Heart right ventricle (tissue), 16 donors: ENCODE measurements at regions not wholly inside any gene's neighbourhood (a gene's known extent, or its start where the extent isn't known, plus 50 kb on each side); places are given as distances from the start of the nearest gene placed in this dataset.

ENCODE experiments used
- ATAC-seq, 8 donors: fragments of 200-7000 bp; cut with Tn5 transposase; one replicate each; pipeline ENCODE4 v1.9.1; 2020; ENCODE audit warnings: mild to moderate bottlenecking in 8 of 8, moderate library complexity in 8 of 8, moderate number of reproducible peaks in 1 of 8
- DNase-seq, 2 donors: peaks; one replicate each; pipeline ENCODE4 v3.0.0-alpha.2; 2020
- H3K27ac ChIP-seq, 10 donors: fragments of 200-600 bp; sonication (generic) in 2 of 10; one replicate each; pipeline versions ENCODE4 v1.5.0 to v1.8.0; 2020 to 2022; ENCODE audit warnings: mild to moderate bottlenecking in 3 of 10
- H3K27me3 ChIP-seq, 7 donors: fragments of 200-600 bp; one replicate each; pipeline ENCODE4 v1.8.0; 2021 to 2022; ENCODE audit warnings: mild to moderate bottlenecking in 2 of 7
- H3K36me3 ChIP-seq, 9 donors: fragments of 200-600 bp; sonication (generic) in 1 of 9; one replicate each; pipeline versions ENCODE4 v1.5.0 to v1.8.0; 2020 to 2022; ENCODE audit warnings: mild to moderate bottlenecking in 2 of 9
- H3K4me1 ChIP-seq, 9 donors: fragments of 200-600 bp; sonication (generic) in 1 of 9; one replicate each; pipeline versions ENCODE4 v1.5.0 to v1.8.0; 2020 to 2022; ENCODE audit warnings: mild to moderate bottlenecking in 4 of 9
- H3K4me3 ChIP-seq, 10 donors: fragments of 200-600 bp; sonication (generic) in 2 of 10; one replicate each; pipeline versions ENCODE4 v1.5.0 to v1.8.0; 2020 to 2022; ENCODE audit warnings: mild to moderate bottlenecking in 7 of 10, moderate library complexity in 2 of 10
- H3K9me3 ChIP-seq, 11 donors: fragments of 200-600 bp in 10 of 11; sonication (generic) in 2 of 11; one replicate each; pipeline versions ENCODE4 v1.5.0 to v1.8.0; 2013 to 2022; ENCODE audit warnings: mild to moderate bottlenecking in 2 of 11, control low read depth in 1 of 11, moderate library complexity in 1 of 11
- CTCF ChIP-seq, 9 donors: fragments of 200-600 bp; sonication (generic) in 2 of 9; IDR thresholded peaks; one replicate each; pipeline versions ENCODE4 v1.5.0 to v1.8.0; 2021 to 2022; ENCODE audit warnings: antibody characterized with exemption in 9 of 9, mild to moderate bottlenecking in 5 of 9, moderate library complexity in 1 of 9
- WGBS, 2 donors: extraction: QIAGEN DNeasy Blood & Tissue Kit; methylation state at CpG; one replicate each; pipeline ENCODE4 v1.1.7; 2013; ENCODE audit warnings: inconsistent platforms in 1 of 2; 5-methylcytosine and 5-hydroxymethylcytosine counted together
- intact Hi-C, 10 donors: fragments of 100-400 bp; cut with DNase I; formaldehyde crosslinking; loops; one replicate each; pipeline versions ENCODE4 v1.11.1 to v1.14.2; 2022
- donor health status: Arrhythmogenic right ventricular cardiomyopathy.
- donor health status: ischemic (EF 13 %, LVEDD 7.1; RV severe dilation, severe dysfunction).
- donor health status: healthy with polysubstance abuse.
- donor health status: DM: no; HTN: yes; CAD: no.
- donor health status: DM: no; HTN: no; CAD: no.
- donor health status: ischemic (EF 25% LVEDD 6.9; RV normal size, moderate dysfunction).
- donor health status: ischemic (EF 25% LVEDD 5.7; RV mildly dilated, moderate dysfunction).
- donor health status: healthy.
- donor health status: DM: yes; HTN: yes; CAD: no.
- donor health status: Ischemic cardiomyopathy.
- donor health status: ischemic (EF 35%, LVEDD 5.7; RV mildly dilated, moderate dysfunction).
- donor health status: nonischemic (EF 11% LVEDD 7.7; RV severe dilation, severe dysfunction).
- donor health status: DM: yes; HTN: yes; CAD: no.
- donor health status: PGD.
- donor health status: ischemic (EF 29% LVEDD 5.4; RV normal size, mild dysfunction).
- donor health status: nonischemic (EF 23%, LVEDD 6.1; RV moderate dilation, normal function).

- Histone ChIP-seq H3K36me3 (no peaks in the 10 kb centered on the region), H3K4me1 (peaks cover 0 to 10% (median 0%) of the 10 kb centered on the region in 9 donors), H3K4me3 (no peak overlapping the region), H3K9me3 (peaks cover 0 to 24% (median 10%) of the 10 kb centered on the region in 11 donors), H3K27me3 (no peaks in the 10 kb centered on the region), H3K27ac (no peak overlapping the region)
- DNase-seq (no peak), ATAC-seq (no peak)
- TF ChIP-seq CTCF (IDR thresholded peaks at IDR 0.05) = no peak
- WGBS, 2 donors = 84 to 95% methylated on average over 5 of the region's 5 CpGs
- intact Hi-C loops = loop anchor here in 3 of 10 donors (5.0 to 10.0 kb wide), 5 partner anchors 276 to 488 kb away; no protein-coding TSS in a partner anchor
Measured at GRCh38 chr15:58268746-58269267, 130.6 kb downstream of the AQP9 start.

GRCh38 chr15:58269455-58270414 is 131.6 kb downstream of the AQP9 start:
- TF ChIP-seq CTCF (IDR thresholded peaks at IDR 0.05) = peak; percentile 60 to 86 (median 79)
- Histone ChIP-seq H3K36me3 (no peaks in the 10 kb centered on the region), H3K27me3 (no peaks in the 10 kb centered on the region), H3K4me1 (peaks cover 0 to 10% (median 0%) of the 10 kb centered on the region in 9 donors), H3K4me3 (no peak overlapping the region), H3K27ac (no peak overlapping the region), H3K9me3 (peaks cover 0 to 28% (median 10%) of the 10 kb centered on the region in 11 donors)
- DNase-seq (peak in 1 of 2 donors; percentile 56), ATAC-seq (peak; percentile 77 to 96 (median 92))
- WGBS, 2 donors = 48 to 53% methylated on average over 10 of the region's 10 CpGs
- intact Hi-C loops = loop anchor here in 4 of 10 donors (5.0 to 10.0 kb wide), 8 partner anchors 165 to 488 kb away; partner anchors contain the start of gene LIPC (in 1 of the 4)

DNA sequence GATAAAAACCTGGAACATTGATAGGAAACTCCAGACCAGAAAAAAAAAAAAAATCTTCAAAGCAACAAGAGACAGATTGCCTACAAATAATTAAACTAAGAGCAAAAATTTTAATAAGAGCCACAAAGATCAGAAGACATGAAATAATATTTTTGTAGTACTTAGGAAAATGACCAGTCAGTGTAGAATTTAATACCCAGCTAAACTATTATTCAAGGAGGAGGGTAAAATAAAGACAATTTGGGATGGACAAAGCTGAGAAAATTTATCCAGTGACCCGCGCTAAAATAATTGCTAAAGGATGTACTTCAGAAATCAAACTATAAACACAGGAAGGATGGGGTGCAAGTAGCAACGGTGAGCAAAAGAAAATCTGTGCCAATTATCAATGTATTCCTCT is 133.2 kb downstream of the AQP9 start:
- Histone ChIP-seq H3K9me3 (peaks cover 0 to 28% (median 10%) of the 10 kb centered on the region in 11 donors), H3K4me3 (no peak overlapping the region), H3K27me3 (no peaks in the 10 kb centered on the region), H3K27ac (no peak overlapping the region), H3K36me3 (no peaks in the 10 kb centered on the region), H3K4me1 (peaks cover 0 to 10% (median 0%) of the 10 kb centered on the region in 9 donors)
- WGBS, 2 donors = 89 to 90% methylated on average over 3 of the region's 3 CpGs
- DNase-seq (no peak), ATAC-seq (no peak)
- intact Hi-C loops = loop anchor here in 3 of 10 donors (5.0 to 10.0 kb wide), 5 partner anchors 163 to 486 kb away; partner anchors contain the start of gene LIPC (in 1 of the 3)
- TF ChIP-seq CTCF (IDR thresholded peaks at IDR 0.05) = no peak

- Histone ChIP-seq H3K27ac (no peak overlapping the region), H3K9me3 (peaks cover 0 to 18% (median 10%) of the 10 kb centered on the region in 11 donors), H3K4me1 (peaks cover 0 to 10% (median 0%) of the 10 kb centered on the region in 9 donors), H3K4me3 (no peak overlapping the region), H3K36me3 (no peaks in the 10 kb centered on the region), H3K27me3 (no peaks in the 10 kb centered on the region)
- intact Hi-C loops = loop anchor here in 3 of 10 donors (5.0 to 10.0 kb wide), 5 partner anchors 162 to 484 kb away; partner anchors contain the start of gene LIPC (in 1 of the 3)
- WGBS, 2 donors = 97 to 98% methylated on average over 7 of the region's 7 CpGs
- TF ChIP-seq CTCF (IDR thresholded peaks at IDR 0.05) = no peak
- ATAC-seq = no peak
- no peak for DNase-seq
Measured at GRCh38 chr15:58273104-58273503, 134.9 kb downstream of the AQP9 start.
